ENCODE measurements at regions not wholly inside any gene's neighbourhood (a gene's known extent, or its start where the extent isn't known, plus 50 kb on each side); places are given as distances from the start of the nearest gene placed in this dataset.
"Not testable (repeated sequence)": the region's sequence is repeated elsewhere in the genome, so short reads cannot be mapped to it uniquely, and the experiment has no call there.

DNA sequence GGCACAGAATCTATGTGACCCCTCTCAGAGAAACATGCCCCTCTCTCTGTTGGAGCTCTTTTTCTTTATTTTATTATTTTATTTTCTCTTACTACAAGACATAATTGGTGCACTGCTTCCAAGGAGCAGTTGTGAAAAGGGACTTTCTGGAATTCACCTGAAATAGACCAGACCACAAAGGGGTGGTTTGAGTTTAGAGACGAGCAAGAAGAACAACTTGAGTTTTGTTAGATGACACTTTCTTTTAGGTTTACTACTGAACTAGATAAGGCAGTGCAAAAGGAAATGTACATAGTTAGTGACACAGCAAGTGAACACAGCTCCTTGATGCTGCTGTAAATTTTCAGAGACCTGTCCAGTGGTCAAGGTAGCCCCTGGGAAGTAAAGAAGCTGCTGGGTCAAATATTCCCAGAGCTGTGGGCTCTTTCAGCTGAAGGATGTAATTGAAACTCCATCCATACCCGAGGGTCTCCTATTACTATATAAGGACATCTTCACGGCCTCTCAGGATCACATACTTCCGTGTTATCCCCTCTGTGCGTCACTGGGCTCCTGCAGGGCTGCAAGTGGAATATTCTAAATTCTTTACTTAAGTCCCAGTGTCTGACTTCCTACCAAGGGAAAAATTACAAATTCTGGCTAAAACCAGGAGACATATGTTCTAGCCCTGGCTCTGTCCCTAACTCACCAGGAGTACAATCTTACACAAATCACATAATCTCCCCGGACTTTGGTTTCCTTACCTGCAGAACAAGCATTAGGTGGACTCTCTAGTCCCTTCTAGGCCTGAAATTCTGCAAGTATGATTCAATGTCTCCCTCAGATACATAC, 69.1 kb upstream of the ADTRP start:
- no peak for DNase-seq

DNA sequence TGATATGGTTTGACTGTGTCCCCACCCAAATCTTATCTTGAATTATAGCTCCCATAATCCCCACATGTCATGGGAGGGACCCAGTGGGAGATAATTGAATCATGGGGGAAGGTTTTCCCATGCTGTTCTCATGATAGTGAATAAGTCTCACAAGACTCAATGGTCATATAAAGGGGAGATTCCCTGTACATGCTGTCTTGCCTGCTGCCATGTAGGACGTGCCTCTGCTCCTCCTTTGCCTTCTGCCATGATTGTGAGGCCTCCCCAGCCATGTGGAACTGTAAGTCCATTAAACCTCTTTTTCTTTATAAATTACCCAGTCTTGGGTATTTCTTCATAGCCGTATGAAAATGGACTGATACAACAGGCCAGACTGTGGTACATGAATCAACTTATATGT, 68.5 kb upstream of the ADTRP start:
- DNase-seq: not testable (repeated sequence)

DNA sequence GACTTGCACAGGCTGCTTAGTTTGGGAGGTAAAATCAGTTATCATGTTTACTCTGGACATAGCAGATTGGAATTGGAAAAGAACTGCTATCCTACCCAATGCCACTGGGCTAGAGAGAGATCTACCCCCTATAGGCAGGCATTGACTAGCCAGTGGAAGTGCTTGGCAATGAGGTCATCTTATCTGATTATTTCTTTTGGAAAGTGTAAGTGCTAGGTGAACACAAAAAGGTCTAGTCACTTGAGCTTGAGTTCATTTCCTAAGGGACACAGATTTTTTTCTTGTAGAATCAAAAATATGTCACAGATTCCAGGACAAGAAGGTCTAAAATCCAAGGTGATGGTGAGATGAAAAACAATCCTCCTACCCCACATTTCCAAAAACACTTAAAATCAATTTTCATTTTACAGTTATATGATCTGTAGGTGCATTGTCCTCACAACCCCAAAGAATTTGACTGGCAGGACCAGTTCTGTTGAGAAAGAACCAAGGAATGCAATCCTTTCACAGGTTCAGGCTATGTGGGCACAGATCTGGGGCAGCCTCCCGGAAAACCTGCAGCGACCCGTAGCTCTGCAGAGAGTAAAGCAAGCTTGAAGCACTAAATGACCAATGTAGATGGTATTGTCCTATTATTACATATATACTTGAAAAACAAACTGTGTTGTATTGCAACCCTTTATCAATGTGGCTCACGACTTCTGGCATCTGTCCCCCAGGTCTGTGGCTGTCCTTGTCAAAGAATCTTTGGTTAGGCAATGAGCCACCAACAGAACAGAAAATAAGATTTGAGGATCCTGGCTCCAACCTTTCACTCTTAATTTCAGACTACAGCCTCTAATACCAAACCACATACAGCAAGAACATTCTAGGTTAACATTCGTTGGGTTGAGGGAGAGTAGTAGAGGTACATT, 67.3 kb upstream of the ADTRP start:
- no peak for DNase-seq

DNA sequence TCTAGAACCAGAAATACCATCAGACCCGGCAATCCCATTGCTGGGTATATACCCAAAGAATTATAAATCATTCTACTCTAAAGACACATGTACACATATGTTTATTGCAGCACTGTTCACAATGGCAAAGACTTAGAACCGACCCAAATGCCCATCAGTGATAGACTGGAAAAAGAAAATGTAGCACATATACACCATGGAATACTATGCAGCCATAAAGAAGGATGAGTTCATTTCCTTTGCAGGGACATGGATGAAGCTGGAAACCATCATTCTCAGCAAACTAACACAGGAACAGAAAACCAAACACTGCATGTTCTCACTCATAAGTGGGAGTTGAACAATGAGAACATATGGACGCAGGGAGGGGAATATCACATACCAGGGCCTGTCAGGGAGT, 64.2 kb upstream of the ADTRP start:
- not testable (repeated sequence) for DNase-seq

DNA sequence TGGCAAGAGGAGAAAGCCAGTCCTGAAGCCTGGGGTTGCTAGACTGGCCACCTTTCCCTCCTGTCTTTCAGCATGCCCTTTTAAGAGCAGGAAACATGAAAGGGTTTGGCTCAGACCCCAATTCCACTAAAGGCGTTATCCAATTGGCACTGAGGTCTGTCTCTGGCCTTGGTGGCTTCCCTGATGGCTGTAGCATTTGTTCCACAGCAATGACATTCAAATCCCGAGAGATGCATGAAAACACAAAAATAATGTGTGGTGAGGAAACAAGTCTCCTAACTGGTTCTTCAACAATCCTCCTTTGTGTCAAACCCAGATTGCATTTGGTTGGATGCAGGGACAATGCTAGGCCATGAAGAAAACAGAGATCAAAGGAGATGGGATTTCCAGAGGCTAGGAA, 56.5 kb upstream of the ADTRP start:
- DNase-seq: no peak

DNA sequence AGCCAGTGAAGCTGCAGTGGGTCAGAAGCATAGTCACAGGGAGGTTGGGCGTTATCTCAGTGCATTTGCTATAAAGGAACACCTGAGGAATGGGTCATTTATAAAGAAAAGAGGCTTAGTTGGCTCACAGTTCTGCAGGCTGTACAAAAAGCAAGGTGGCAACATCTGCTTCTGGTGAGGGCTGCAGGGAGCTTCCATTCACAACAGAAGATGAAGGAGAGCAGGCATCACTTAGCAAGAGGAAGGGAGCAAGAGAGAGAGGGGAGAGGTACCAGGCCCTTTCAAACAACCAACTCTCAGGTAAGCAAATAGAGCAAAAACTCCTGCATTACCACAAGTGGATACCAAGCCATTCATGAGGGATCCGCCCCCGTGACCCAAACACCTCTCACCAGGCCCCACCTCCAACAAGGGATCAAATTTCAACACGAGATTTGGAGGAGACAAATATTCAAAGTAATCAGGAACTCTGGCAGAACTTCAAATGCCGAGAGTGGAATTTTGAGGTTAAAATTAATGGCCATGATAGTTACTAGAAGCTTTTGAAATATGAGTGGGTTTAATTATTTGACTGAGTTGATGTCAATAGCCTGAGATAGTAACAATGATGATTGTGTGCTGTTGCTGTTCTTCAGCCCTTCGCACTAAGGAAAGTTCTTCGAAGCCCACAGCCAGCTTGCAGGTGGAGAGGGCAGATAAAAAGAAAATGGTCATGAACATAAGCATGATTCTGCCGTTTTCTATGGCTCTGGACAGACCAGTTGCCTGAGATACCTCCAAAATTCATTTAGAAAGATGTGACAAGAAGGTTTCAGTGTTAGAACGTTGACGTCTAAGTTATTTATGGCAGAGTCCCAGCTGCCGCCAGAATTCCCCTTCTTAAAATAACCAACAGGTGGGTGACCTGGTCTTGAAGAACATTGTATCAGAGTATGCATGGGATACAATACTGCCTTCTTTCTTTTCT, 55.3 kb upstream of the ADTRP start:
- no peak for DNase-seq

DNA sequence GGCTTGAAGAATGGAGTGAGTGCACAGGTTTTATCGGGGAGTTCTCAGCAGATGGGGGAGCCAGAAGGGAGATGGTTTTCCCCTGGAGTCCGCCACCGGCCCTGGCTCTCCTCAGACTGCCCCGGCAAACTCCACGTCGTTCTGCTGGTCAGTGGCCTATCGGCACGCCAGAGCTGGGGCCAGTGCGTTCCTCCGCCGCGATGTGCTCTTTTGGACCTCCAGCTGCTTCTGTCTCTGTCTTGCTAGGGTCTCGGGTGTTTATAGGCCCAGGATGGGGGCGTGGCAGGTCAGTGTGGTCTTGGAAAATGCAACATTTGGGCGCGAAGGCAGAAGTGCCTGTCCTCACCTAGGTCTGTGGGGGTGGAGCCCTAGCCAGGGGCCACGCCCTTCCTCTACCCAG, 53.0 kb upstream of the ADTRP start:
- DNase-seq: no peak

DNA sequence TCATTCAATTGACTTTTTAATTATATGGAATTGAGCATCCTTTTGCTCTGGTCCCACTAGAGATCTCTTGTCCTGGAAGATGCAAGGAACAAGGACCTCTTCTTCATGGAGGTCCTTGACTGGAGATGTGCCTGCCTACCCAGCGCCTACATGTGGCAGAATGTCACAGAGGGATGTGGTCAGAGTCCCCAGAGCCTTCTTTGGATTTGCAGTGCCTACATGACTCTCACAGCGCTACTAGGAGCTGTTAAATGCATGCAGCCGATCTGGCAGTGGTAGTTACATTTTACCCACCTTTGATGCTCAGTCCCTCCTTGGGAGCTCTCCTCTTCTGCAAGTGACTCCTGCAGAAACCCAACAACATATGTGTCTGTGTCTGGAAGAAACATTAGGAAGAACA, 51.9 kb upstream of the ADTRP start:
- no peak for DNase-seq

DNA sequence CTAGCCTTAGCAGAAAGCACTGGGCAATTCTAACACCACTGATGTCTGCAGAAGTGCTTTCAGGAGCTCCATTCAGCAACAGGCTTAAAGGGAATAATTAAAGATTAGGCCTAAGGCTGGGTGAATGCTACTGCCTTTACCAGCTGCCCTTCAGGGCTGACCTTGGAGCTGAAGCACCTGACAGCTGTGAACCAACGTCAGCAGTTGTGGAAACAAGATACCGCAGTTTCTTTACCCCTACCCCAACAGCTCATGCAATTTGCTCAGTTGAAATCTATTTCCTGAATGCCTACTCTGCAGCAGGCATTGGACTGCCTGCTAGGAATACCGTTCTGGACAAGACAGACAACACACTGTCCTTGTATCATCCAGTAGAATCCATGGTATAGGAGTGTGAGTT, 51.5 kb upstream of the ADTRP start:
- DNase-seq: no peak

DNA sequence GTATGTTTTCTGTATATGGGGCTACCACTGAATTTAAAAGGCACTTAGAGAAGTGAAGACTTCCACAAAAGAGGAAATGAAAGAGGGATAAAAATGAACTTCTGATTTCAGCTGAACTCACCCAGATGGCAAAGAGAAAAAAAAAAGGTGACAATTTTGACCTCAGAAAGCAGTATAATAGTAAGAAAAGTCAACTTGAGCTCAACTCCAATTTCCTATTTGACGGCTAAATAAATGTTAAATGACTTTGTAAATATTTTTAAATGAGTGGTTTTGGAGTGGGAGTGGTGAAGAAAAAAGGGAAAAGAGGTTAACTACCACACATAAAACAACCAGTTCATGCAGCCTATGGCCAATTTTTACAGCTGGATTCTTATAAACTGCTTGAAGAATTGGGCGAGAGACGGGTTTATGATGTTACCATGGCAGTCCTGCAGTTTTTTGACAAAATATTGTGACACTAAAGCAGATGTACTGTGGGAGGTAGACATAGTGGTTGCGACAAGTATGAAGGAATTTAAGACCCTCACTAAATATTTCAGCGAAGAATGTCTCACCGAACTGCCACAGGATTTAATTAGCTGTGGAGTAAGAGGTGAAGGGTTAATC, 49.8 kb upstream of the ADTRP start:
- DNase-seq: no peak

All from skin of body (tissue), 1 donor.